Right lobe of liver (tissue), 4 donors: ENCODE measurements at regions not wholly inside any gene's neighbourhood (a gene's known extent, or its start where the extent isn't known, plus 50 kb on each side); places are given as distances from the start of the nearest gene placed in this dataset.

ENCODE experiments used
- POLR2A ChIP-seq: fragments of 450-650 bp; IDR thresholded peaks from one replicate; pipeline ENCODE4 v1.6.1; 2017; ENCODE audit warnings: antibody characterized with exemption, mild to moderate bottlenecking
- TF ChIP-seq, protein P1 (sequence below), 4 donors: fragments of 200-600 bp in 3 of 4; fragments of 450-650 bp in 1 of 4; IDR thresholded peaks; one replicate each; pipeline versions ENCODE4 v1.5.1 to v1.8.0; 2016 to 2022; ENCODE audit warnings: antibody characterized with exemption in 4 of 4, mild to moderate bottlenecking in 2 of 4
- donor health status: DM: no; HTN: no; CAD: no.
- donor health status: DM: no; HTN: no; CAD: no.
- donor health status: DM: no; HTN: yes; CAD: no.

DNA sequence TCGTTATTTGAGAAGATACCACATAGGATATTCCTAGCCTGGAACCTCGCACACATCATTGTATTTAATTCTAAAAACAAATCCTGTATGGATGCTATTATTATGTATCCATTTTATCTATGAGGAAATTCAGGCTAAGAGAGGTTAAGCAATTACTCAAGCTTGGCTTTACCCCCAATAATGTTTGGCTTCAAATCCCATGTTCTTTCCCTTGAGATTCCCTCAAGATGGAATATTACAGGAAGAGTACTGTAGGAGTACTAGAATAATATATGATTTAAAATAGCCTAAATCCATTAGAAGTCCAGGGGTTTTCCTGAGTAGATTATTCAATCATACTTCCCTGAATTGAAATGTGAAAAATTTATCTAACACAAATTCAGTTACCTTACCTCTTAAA lies 630.2 kb downstream of the ZNF385D start:
- TF ChIP-seq, protein P1, sequence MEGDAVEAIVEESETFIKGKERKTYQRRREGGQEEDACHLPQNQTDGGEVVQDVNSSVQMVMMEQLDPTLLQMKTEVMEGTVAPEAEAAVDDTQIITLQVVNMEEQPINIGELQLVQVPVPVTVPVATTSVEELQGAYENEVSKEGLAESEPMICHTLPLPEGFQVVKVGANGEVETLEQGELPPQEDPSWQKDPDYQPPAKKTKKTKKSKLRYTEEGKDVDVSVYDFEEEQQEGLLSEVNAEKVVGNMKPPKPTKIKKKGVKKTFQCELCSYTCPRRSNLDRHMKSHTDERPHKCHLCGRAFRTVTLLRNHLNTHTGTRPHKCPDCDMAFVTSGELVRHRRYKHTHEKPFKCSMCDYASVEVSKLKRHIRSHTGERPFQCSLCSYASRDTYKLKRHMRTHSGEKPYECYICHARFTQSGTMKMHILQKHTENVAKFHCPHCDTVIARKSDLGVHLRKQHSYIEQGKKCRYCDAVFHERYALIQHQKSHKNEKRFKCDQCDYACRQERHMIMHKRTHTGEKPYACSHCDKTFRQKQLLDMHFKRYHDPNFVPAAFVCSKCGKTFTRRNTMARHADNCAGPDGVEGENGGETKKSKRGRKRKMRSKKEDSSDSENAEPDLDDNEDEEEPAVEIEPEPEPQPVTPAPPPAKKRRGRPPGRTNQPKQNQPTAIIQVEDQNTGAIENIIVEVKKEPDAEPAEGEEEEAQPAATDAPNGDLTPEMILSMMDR (IDR thresholded peaks at IDR 0.05), result no peak
- no peak for TF ChIP-seq POLR2A
